ENCODE measurements at regions not wholly inside any gene's neighbourhood (a gene's known extent, or its start where the extent isn't known, plus 50 kb on each side); places are given as distances from the start of the nearest gene placed in this dataset.
"Not testable (repeated sequence)": the region's sequence is repeated elsewhere in the genome, so short reads cannot be mapped to it uniquely, and the experiment has no call there.

GRCh38 chr12:76971216-76971879 is 92.5 kb upstream of the CSRP2 start:
- DNase-seq (ENCODE audit: low spot score), result not testable (repeated sequence)

DNA sequence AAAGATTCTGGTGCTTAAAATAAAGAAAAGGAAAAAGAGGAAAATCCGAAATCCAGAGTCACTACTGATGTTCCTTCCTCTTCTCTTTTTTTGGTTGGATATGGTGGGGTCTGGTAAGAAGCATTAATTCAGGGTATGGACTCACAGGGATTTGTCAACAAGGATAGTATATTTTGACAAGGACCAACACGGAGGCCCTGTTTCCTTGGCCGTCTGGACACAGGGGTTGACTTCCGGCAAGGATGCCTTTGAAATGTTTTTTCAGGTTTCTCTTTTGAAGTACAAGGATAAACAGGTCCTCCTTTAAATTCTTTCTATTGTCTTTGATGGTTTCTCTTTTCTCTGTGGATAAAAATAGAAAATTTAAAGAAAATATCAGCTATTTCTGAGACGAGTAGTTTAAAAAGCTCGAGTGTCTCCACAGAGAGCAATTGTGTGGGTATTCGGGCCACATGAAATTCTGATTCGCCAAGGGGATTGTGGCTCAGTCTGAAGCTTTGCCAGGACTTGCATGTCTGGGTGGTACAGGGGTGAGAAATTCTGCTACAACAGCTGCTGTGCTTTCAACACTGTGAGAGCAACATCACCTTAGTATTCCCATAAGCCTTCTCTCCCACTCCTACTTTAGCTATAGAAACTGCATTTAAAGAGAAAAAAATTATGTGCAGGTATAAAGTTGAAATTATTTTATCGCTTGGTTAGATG is 88.5 kb upstream of the CSRP2 start:
- no peak overlapping the region for H3K4me3 ChIP-seq (ENCODE audit: severe bottlenecking)
- H3K27ac ChIP-seq (ENCODE audit: poor library complexity, severe bottlenecking), result no peak overlapping the region
- peaks cover 6% of the 10 kb centered on the region for H3K4me1 ChIP-seq (ENCODE audit: insufficient read depth, poor library complexity, severe bottlenecking)
- H3K27me3 ChIP-seq (ENCODE audit: insufficient read depth, poor library complexity, severe bottlenecking), result no peaks in the 10 kb centered on the region
- no peaks in the 10 kb centered on the region for H3K36me3 ChIP-seq (ENCODE audit: low read depth)
- TF ChIP-seq CTCF (IDR thresholded peaks at IDR 0.05; ENCODE audit: poor library complexity, severe bottlenecking), result no peak
- no peaks in the 10 kb centered on the region for H3K9me3 ChIP-seq (ENCODE audit: severe bottlenecking)
- ATAC-seq (ENCODE audit: low read depth) (no peak), DNase-seq (ENCODE audit: low spot score) (no peak)

More at GRCh38 chr12:76971216-76971879, 92.5 kb upstream of the CSRP2 start:
- not testable (repeated sequence) for H3K9me3 ChIP-seq (ENCODE audit: severe bottlenecking); ATAC-seq (ENCODE audit: low read depth); H3K36me3 ChIP-seq (ENCODE audit: low read depth); H3K27me3 ChIP-seq (ENCODE audit: insufficient read depth, poor library complexity, severe bottlenecking); H3K4me1 ChIP-seq (ENCODE audit: insufficient read depth, poor library complexity, severe bottlenecking); H3K27ac ChIP-seq (ENCODE audit: poor library complexity, severe bottlenecking); H3K4me3 ChIP-seq (ENCODE audit: severe bottlenecking)

DNA sequence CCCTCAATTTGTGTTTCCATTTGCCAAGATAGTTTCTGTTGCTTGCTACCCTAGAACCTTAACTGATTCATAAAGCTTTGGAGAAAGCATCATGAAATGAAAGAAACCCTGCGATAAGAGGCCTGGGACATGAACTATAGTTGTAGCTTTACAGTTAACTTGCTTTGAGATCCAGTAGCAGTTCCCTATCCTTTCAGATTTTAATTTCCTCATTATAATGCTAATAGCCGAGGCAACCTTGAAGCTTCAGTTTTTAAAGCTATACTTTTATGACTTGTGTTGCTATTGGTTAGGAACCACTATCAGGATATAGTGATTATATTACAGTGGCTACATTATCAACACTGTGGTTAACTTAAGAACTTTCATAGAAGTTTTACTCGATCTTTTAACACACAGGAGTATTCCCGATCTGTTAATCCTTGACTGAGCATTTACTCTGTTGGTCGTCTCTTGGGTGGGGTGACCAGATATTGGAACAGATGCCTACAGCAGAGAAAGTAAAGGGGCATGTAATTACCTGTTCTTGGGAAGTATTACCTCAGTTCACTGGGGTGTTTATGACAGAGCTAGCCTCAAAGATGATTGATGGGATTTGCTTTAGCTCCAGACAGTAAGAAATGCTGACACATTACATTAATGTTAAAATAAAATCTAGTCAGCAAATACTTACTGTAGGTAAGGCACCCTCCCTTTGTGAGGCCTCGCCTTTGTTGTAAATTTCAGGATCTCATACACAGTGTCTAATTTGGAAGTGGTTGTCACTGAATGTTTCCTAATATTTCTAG is 86.2 kb upstream of the CSRP2 start:
- Histone ChIP-seq H3K4me3 (ENCODE audit: severe bottlenecking) (no peak overlapping the region), H3K27ac (ENCODE audit: poor library complexity, severe bottlenecking) (no peak overlapping the region), H3K36me3 (ENCODE audit: low read depth) (no peaks in the 10 kb centered on the region), H3K9me3 (ENCODE audit: severe bottlenecking) (no peaks in the 10 kb centered on the region), H3K27me3 (ENCODE audit: insufficient read depth, poor library complexity, severe bottlenecking) (no peaks in the 10 kb centered on the region), H3K4me1 (ENCODE audit: insufficient read depth, poor library complexity, severe bottlenecking) (peaks cover 6% of the 10 kb centered on the region)
- no peak for TF ChIP-seq CTCF (IDR thresholded peaks at IDR 0.05; ENCODE audit: poor library complexity, severe bottlenecking)
- DNase-seq (ENCODE audit: low spot score), result no peak
- ATAC-seq (ENCODE audit: low read depth), result peak; percentile 68

DNA sequence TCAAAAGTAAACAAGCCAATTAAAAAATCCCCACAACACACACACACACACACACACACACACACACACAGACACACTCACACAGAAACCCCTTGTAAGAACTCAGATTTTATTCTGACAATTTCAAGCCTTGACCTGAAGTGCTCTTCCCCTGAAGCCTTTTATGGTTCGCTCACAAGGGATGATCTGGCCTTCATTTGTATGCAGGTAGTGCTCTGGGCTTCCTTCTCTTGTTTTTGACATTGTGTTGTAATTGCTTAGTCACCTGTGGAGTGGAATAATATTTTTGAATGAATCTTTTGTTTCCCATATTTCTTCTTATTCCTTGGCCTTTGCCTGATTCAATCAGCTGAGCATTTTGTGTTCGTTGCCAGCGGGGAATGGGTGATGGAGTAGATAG is 83.3 kb upstream of the CSRP2 start:
- peak; percentile 54; the same call in 2 of the 3 replicates for ATAC-seq (ENCODE audit: low read depth)
- Histone ChIP-seq H3K27me3 (ENCODE audit: insufficient read depth, poor library complexity, severe bottlenecking) (no peaks in the 10 kb centered on the region), H3K9me3 (ENCODE audit: severe bottlenecking) (no peaks in the 10 kb centered on the region), H3K27ac (ENCODE audit: poor library complexity, severe bottlenecking) (no peak overlapping the region), H3K4me3 (ENCODE audit: severe bottlenecking) (no peak overlapping the region), H3K4me1 (ENCODE audit: insufficient read depth, poor library complexity, severe bottlenecking) (peaks cover 6% of the 10 kb centered on the region), H3K36me3 (ENCODE audit: low read depth) (no peaks in the 10 kb centered on the region)
- TF ChIP-seq CTCF (IDR thresholded peaks at IDR 0.05; ENCODE audit: poor library complexity, severe bottlenecking), result no peak
- DNase-seq (ENCODE audit: low spot score), result no peak

DNA sequence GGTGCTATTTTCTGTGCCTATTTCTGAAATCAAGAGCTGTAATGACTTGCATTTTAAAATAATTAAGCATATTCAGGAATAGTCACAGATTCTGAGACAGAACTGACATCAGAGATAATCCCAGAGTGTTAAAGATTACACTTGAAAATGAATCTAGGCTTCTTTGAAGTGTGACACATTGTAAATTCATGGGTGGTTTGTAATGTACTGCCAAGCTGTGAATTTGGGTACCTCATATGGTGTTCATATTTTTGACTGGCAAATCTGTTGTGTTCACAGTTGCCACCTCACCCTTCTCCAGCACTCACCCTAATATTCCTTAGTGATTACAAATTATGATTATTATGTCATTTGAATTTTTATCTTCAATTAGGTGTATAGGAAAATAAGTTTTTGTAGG is 78.5 kb upstream of the CSRP2 start:
- H3K4me3 ChIP-seq (ENCODE audit: severe bottlenecking), result no peak overlapping the region
- no peaks in the 10 kb centered on the region for H3K36me3 ChIP-seq (ENCODE audit: low read depth)
- ATAC-seq (ENCODE audit: low read depth), result no peak
- no peak overlapping the region for H3K27ac ChIP-seq (ENCODE audit: poor library complexity, severe bottlenecking)
- no peak for TF ChIP-seq CTCF (IDR thresholded peaks at IDR 0.05; ENCODE audit: poor library complexity, severe bottlenecking)
- no peaks in the 10 kb centered on the region for H3K9me3 ChIP-seq (ENCODE audit: severe bottlenecking)
- H3K4me1 ChIP-seq (ENCODE audit: insufficient read depth, poor library complexity, severe bottlenecking), result no peaks in the 10 kb centered on the region
- no peaks in the 10 kb centered on the region for H3K27me3 ChIP-seq (ENCODE audit: insufficient read depth, poor library complexity, severe bottlenecking)
- DNase-seq (ENCODE audit: low spot score), result no peak

All from RWPE2 (cell line).